ENCODE measurements at regions not wholly inside any gene's neighbourhood (a gene's known extent, or its start where the extent isn't known, plus 50 kb on each side); places are given as distances from the start of the nearest gene placed in this dataset.
"Not testable (repeated sequence)": the region's sequence is repeated elsewhere in the genome, so short reads cannot be mapped to it uniquely, and the experiment has no call there.

- DNase-seq, result no peak
Measured at GRCh38 chr2:34787341-34787740, 1188.2 kb upstream of the FAM98A start.

GRCh38 chr2:34785206-34785785 is 1186.2 kb upstream of the FAM98A start:
- no peak for DNase-seq

GRCh38 chr2:34784701-34785100 is 1185.6 kb upstream of the FAM98A start:
- DNase-seq, result no peak

- DNase-seq, result not testable (repeated sequence)
Measured at GRCh38 chr2:34750742-34751141, 1151.6 kb upstream of the FAM98A start.

- DNase-seq, result no peak
Measured at GRCh38 chr2:34747643-34748042, 1148.5 kb upstream of the FAM98A start.

GRCh38 chr2:34738691-34739090 is 1139.6 kb upstream of the FAM98A start:
- DNase-seq, result no peak

- DNase-seq, result no peak
Measured at GRCh38 chr2:34737146-34737545, 1138.0 kb upstream of the FAM98A start.

- no peak for DNase-seq
Measured at GRCh38 chr2:34736482-34736881, 1137.4 kb upstream of the FAM98A start.

- DNase-seq, result no peak
Measured at GRCh38 chr2:34734662-34735061, 1135.6 kb upstream of the FAM98A start.

GRCh38 chr2:34734042-34734441 is 1134.9 kb upstream of the FAM98A start:
- no peak for DNase-seq

GRCh38 chr2:34731292-34731691 is 1132.2 kb upstream of the FAM98A start:
- DNase-seq, result no peak

- DNase-seq, result no peak
Measured at GRCh38 chr2:34729845-34730244, 1130.7 kb upstream of the FAM98A start.

GRCh38 chr2:34724107-34724506 is 1125.0 kb upstream of the FAM98A start:
- no peak for DNase-seq

GRCh38 chr2:34723683-34724082 is 1124.6 kb upstream of the FAM98A start:
- no peak for DNase-seq

- no peak for DNase-seq
Measured at GRCh38 chr2:34719206-34719605, 1120.1 kb upstream of the FAM98A start.

- DNase-seq, result no peak
Measured at GRCh38 chr2:34705551-34706247, 1106.6 kb upstream of the FAM98A start.

- no peak for DNase-seq
Measured at GRCh38 chr2:34703292-34703691, 1104.2 kb upstream of the FAM98A start.

GRCh38 chr2:34702391-34702790 is 1103.3 kb upstream of the FAM98A start:
- not testable (repeated sequence) for DNase-seq

GRCh38 chr2:34677591-34677990 is 1078.5 kb upstream of the FAM98A start:
- not testable (repeated sequence) for DNase-seq

GRCh38 chr2:34677119-34677531 is 1078.0 kb upstream of the FAM98A start:
- not testable (repeated sequence) for DNase-seq

GRCh38 chr2:34670482-34670881 is 1071.4 kb upstream of the FAM98A start:
- DNase-seq, result no peak

- no peak for DNase-seq
Measured at GRCh38 chr2:34666821-34667220, 1067.7 kb upstream of the FAM98A start.

- DNase-seq, result no peak
Measured at GRCh38 chr2:34664266-34664665, 1065.2 kb upstream of the FAM98A start.

- no peak for DNase-seq
Measured at GRCh38 chr2:34663314-34663713, 1064.2 kb upstream of the FAM98A start.

GRCh38 chr2:34660741-34661140 is 1061.6 kb upstream of the FAM98A start:
- no peak for DNase-seq

Measured in NCI-H2227 treated with DMSO at 0.1 percent for 48 hours (cell line).